Activated naive CD4-positive, alpha-beta T cell treated with anti-CD3 and anti-CD28 coated beads for 36 hours (primary cell): ENCODE measurements at regions not wholly inside any gene's neighbourhood (a gene's known extent, or its start where the extent isn't known, plus 50 kb on each side); places are given as distances from the start of the nearest gene placed in this dataset.
"Not testable (repeated sequence)": the region's sequence is repeated elsewhere in the genome, so short reads cannot be mapped to it uniquely, and the experiment has no call there.

Experiments
- CTCF ChIA-PET: fragments of 350-600 bp; sonication (Branson Sonifier 250); formaldehyde crosslinking; loops from one replicate; lab custom pipeline; 2021; ENCODE audit warnings: antibody characterized with exemption; lab: Charles Lee
- DNase-seq: peaks from one replicate; pipeline ENCODE4 v3.0.0-alpha.2; 2020
- H3K27ac Mint-ChIP-seq: one replicate; pipeline ENCODE4 v1.8.0; 2021; ENCODE audit warnings: mild to moderate bottlenecking, mixed read lengths
- H3K27me3 Mint-ChIP-seq: one replicate; pipeline ENCODE4 v1.8.0; 2021; ENCODE audit warnings: low read depth, mixed read lengths
- H3K36me3 Mint-ChIP-seq: one replicate; pipeline ENCODE4 v1.8.0; 2021; ENCODE audit warnings: low read depth, mixed read lengths
- H3K4me1 Mint-ChIP-seq: one replicate; pipeline ENCODE4 v1.8.0; 2021; ENCODE audit warnings: low read depth, mixed read lengths
- H3K4me3 Mint-ChIP-seq: one replicate; pipeline ENCODE4 v1.8.0; 2021; ENCODE audit warnings: mild to moderate bottlenecking, moderate library complexity, mixed read lengths
- H3K9me3 Mint-ChIP-seq: one replicate; pipeline ENCODE4 v1.8.0; 2021; ENCODE audit warnings: mixed read lengths
- intact Hi-C: fragments of 100-400 bp; cut with micrococcal nuclease; formaldehyde crosslinking; loops from one replicate; pipeline ENCODE4 v1.15.1; 2023

DNA sequence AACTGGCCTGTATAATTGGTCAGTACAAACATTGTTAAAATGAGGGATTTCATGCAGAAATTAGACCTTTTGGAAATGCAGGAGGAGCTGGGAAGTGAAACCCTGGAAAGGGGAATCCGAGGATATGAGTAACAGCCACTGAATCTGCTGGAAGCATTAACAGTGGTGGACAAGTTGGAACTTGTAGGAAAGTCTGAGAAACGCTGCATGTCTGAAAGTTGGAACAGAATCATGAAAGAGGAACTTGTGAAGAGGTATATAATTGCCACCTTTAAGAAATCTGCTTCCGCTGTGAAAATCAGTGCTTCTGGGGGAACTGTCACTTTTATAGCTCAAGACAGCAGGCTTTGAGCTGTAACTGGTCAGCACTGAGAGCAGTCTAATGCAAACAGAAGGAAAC, 716.5 kb upstream of the PRR20A start:
- no peak overlapping the region for H3K4me3 Mint-ChIP-seq
- H3K4me1 Mint-ChIP-seq = no peaks in the 10 kb centered on the region
- DNase-seq = no peak
- H3K27me3 Mint-ChIP-seq = no peaks in the 10 kb centered on the region
- intact Hi-C loops = no loop called here
- CTCF ChIA-PET = no interaction called here
- H3K36me3 Mint-ChIP-seq = no peaks in the 10 kb centered on the region
- peaks cover 5% of the 10 kb centered on the region for H3K9me3 Mint-ChIP-seq
- H3K27ac Mint-ChIP-seq = no peak overlapping the region

DNA sequence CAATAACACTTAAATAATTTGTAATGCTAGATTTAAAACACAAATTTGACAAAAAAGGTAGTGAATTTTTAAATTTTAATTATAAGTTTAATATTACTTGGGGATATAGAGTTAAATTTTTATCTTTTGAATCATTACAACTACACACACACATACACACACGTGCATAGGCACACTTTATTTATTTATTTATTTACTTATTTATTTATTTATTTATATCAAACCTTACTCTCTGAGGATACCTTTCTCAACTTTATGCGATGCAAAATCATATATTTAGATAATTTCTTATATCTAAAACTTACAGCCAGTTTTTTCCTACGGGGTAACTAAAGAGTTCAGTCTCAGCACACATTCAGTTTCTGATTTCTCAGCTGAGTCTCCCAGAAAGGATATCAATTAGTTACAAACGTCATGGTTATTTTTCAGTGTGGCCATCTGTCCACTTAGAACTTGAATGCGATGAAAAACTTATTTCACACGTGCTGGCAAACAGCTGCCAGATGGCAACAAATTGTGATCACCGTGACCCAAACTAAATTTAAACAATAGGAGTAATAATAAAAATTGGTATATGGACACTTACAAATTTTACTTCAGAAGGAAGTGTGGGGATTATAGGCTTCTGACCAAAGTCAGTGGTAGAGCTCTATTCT, 683.1 kb upstream of the PRR20A start:
- H3K4me3 Mint-ChIP-seq = no peak overlapping the region
- no peak overlapping the region for H3K27ac Mint-ChIP-seq
- intact Hi-C loops = no loop called here
- CTCF ChIA-PET = no interaction called here
- no peak for DNase-seq
- peaks cover 10% of the 10 kb centered on the region for H3K9me3 Mint-ChIP-seq
- H3K36me3 Mint-ChIP-seq = no peaks in the 10 kb centered on the region
- no peaks in the 10 kb centered on the region for H3K4me1 Mint-ChIP-seq
- H3K27me3 Mint-ChIP-seq = no peaks in the 10 kb centered on the region

DNA sequence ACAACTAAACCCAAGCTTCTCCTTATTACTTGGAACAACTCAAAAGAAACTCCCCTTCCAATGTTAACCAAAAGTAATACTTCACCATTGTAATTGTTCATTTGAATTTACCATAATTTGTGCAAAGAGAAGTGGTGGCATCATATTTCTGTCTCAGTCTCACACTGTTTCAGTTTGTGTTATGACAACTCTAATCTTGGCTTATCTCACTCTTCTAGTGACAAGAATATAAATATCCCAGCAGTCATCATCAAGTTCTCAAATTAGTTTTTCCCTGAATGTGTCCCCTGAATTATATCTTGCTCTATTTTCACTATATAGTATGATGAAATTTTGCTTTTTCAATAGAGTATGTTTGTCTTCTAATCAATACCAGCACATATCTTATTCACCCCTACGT, 681.4 kb upstream of the PRR20A start:
- no peaks in the 10 kb centered on the region for H3K27me3 Mint-ChIP-seq
- CTCF ChIA-PET = no interaction called here
- no peak overlapping the region for H3K27ac Mint-ChIP-seq
- H3K4me3 Mint-ChIP-seq = no peak overlapping the region
- no peak for DNase-seq
- peaks cover 10% of the 10 kb centered on the region for H3K9me3 Mint-ChIP-seq
- intact Hi-C loops = no loop called here
- H3K4me1 Mint-ChIP-seq = no peaks in the 10 kb centered on the region
- no peaks in the 10 kb centered on the region for H3K36me3 Mint-ChIP-seq

DNA sequence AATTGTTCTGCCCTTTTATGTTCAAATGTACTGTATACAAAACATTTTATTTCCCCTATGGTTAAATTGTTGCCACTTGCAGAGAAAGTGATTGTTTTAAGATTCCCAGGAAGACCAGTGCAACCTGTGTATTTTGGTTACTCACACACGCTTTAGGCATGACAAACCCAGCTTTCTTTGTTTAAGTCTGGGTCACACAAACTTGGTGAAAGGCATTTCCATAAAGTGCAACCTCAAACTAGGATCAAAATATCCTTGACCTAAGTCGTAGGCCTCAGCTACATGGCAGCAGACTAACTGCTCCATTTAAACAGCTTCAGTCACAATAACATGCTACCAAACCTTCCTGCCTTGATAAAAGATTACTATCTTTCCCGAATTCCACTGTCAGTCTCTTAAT, 639.0 kb upstream of the PRR20A start:
- Mint-ChIP-seq H3K4me1 (no peaks in the 10 kb centered on the region), H3K36me3 (no peaks in the 10 kb centered on the region), H3K9me3 (peaks cover 8% of the 10 kb centered on the region), H3K27me3 (no peaks in the 10 kb centered on the region), H3K4me3 (no peak overlapping the region), H3K27ac (no peak overlapping the region)
- DNase-seq = no peak
- intact Hi-C loops = no loop called here
- CTCF ChIA-PET = no interaction called here

DNA sequence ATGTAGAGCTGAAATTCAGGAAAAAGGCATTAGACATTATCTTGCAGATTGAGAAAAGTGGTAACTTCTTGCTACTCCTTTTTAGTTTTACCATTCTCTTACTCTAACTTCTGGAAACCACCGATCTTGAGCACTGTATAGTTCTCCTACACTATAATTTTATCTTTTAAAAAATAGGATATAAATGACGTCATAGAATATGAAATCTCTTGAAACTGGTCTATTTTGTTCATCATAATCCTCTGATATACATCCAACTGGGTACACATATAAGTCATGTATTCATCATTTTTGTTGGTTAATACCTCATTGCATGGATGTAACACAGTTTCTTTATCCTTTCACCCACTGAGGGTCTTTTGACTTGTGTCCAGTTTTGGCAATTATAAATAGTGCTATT, 629.9 kb upstream of the PRR20A start:
- peaks cover 7% of the 10 kb centered on the region for H3K9me3 Mint-ChIP-seq
- intact Hi-C loops = no loop called here
- no peak for DNase-seq
- H3K4me1 Mint-ChIP-seq = no peaks in the 10 kb centered on the region
- CTCF ChIA-PET = no interaction called here
- no peak overlapping the region for H3K4me3 Mint-ChIP-seq
- no peaks in the 10 kb centered on the region for H3K36me3 Mint-ChIP-seq
- no peak overlapping the region for H3K27ac Mint-ChIP-seq
- H3K27me3 Mint-ChIP-seq = no peaks in the 10 kb centered on the region

DNA sequence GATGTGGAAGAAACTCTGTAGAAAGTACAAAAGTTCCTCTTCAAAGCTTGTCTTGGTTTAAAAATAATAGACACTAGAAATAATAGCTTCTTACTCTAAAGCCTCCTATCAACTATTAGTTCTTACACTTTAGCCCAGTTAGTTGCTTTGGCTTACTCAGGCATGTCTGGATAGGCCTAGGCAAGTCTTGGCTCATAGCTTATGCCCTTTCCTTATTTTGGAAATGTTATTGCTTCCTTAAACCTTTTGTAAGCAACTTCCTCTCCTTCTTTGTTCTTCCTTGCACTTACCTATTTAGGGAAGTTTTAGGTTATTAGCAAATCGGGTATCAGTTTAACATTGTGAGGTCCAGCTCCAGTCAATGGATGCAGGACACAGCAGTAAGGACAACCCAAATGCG, 628.4 kb upstream of the PRR20A start:
- H3K9me3 Mint-ChIP-seq, H3K4me1 Mint-ChIP-seq: not testable (repeated sequence)

DNA sequence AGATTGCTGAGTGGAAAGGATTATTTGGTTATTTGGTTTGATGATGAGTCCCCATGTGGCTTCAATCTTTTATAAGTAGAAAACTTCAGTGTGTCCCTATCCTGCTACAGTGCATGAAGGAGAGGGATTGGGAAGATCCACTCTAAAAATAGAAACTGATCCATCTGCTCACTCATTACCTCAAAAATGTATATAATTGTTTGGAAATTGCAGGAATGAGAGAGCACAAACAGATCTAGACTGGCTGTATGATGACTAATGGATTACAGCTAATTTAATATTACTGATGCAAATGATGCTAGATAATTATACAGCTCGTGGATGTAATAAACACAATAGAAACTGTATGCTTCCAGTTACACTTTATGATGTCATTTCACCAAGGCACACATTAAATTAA, 625.3 kb upstream of the PRR20A start:
- H3K9me3 Mint-ChIP-seq = peaks cover 3% of the 10 kb centered on the region
- no peak for DNase-seq
- no peak overlapping the region for H3K4me3 Mint-ChIP-seq
- H3K4me1 Mint-ChIP-seq = no peaks in the 10 kb centered on the region
- H3K36me3 Mint-ChIP-seq = no peaks in the 10 kb centered on the region
- CTCF ChIA-PET = no interaction called here
- no peaks in the 10 kb centered on the region for H3K27me3 Mint-ChIP-seq
- no peak overlapping the region for H3K27ac Mint-ChIP-seq
- intact Hi-C loops = no loop called here

More for the DNA sequence above, 628.4 kb upstream of the PRR20A start:
- H3K4me3 Mint-ChIP-seq, H3K27me3 Mint-ChIP-seq, DNase-seq, H3K27ac Mint-ChIP-seq, intact Hi-C loops, H3K36me3 Mint-ChIP-seq, CTCF ChIA-PET: not testable (repeated sequence)

- H3K4me3 Mint-ChIP-seq = no peak overlapping the region
- intact Hi-C loops = no loop called here
- H3K4me1 Mint-ChIP-seq = no peaks in the 10 kb centered on the region
- CTCF ChIA-PET = no interaction called here
- no peaks in the 10 kb centered on the region for H3K36me3 Mint-ChIP-seq
- no peaks in the 10 kb centered on the region for H3K27me3 Mint-ChIP-seq
- H3K27ac Mint-ChIP-seq = no peak overlapping the region
- peaks cover 7% of the 10 kb centered on the region for H3K9me3 Mint-ChIP-seq
- no peak for DNase-seq
These were observed 612.5 kb upstream of the PRR20A start for GRCh38 chr13:56528040-56528790.

DNA sequence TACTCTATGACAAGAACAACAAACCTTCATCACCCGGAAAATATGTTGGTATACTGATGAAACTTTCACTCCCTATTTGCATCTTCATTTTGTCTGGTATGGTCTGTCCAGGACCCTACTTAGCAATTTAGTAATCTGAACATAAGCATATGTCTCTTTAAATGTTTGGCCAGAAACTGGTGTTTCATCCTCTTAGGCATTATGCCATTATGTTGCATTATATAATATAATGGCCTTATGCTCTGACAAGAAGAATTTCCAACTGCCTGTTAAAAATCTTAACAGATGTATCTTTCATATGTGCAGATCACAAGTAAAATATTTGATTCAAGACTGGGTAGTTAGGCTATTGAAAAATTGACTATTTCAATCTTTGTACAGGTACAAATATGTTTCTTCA, 610.6 kb upstream of the PRR20A start:
- H3K9me3 Mint-ChIP-seq = peaks cover 4% of the 10 kb centered on the region
- DNase-seq = no peak
- no peak overlapping the region for H3K4me3 Mint-ChIP-seq
- intact Hi-C loops = no loop called here
- CTCF ChIA-PET = no interaction called here
- no peaks in the 10 kb centered on the region for H3K36me3 Mint-ChIP-seq
- H3K27me3 Mint-ChIP-seq = no peaks in the 10 kb centered on the region
- no peaks in the 10 kb centered on the region for H3K4me1 Mint-ChIP-seq
- no peak overlapping the region for H3K27ac Mint-ChIP-seq

GRCh38 chr13:56547921-56548320, 592.8 kb upstream of the PRR20A start:
- DNase-seq, H3K4me3 Mint-ChIP-seq, H3K27me3 Mint-ChIP-seq, H3K4me1 Mint-ChIP-seq, H3K27ac Mint-ChIP-seq, H3K36me3 Mint-ChIP-seq, CTCF ChIA-PET, H3K9me3 Mint-ChIP-seq, intact Hi-C loops: not testable (repeated sequence)

- intact Hi-C loops = no loop called here
- H3K9me3 Mint-ChIP-seq = peaks cover 5% of the 10 kb centered on the region
- no peak overlapping the region for H3K4me3 Mint-ChIP-seq
- H3K36me3 Mint-ChIP-seq = no peaks in the 10 kb centered on the region
- H3K27ac Mint-ChIP-seq = no peak overlapping the region
- no peaks in the 10 kb centered on the region for H3K4me1 Mint-ChIP-seq
- CTCF ChIA-PET = no interaction called here
- no peaks in the 10 kb centered on the region for H3K27me3 Mint-ChIP-seq
- DNase-seq = no peak
These were observed 581.9 kb upstream of the PRR20A start for GRCh38 chr13:56558698-56559320.

GRCh38 chr13:56561327-56561726, 579.4 kb upstream of the PRR20A start:
- Mint-ChIP-seq H3K4me1 (no peaks in the 10 kb centered on the region), H3K27ac (no peak overlapping the region), H3K9me3 (peaks cover 6% of the 10 kb centered on the region), H3K4me3 (no peak overlapping the region), H3K27me3 (no peaks in the 10 kb centered on the region), H3K36me3 (no peaks in the 10 kb centered on the region)
- CTCF ChIA-PET = no interaction called here
- intact Hi-C loops = no loop called here
- DNase-seq = no peak

DNA sequence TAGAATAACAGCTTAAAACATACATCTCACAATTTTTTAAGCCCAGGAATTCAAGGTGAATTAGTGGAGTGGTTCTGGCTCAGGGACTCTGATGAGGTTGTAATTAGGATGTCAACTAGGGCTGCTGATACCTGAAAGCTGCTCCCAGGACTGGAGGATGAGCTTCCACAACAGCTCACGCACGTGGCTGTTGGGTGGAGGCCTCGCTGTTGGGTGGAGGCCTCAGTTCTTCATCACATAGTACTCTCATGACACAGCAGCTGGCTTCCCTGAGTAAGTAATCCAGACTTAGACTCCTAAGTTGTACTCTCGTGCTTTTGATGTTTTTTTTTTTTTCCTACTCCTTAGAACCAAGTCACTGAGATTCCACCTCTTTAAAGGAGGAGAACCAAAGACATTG, 577.1 kb upstream of the PRR20A start:
- peaks cover 2% of the 10 kb centered on the region for H3K9me3 Mint-ChIP-seq
- H3K27me3 Mint-ChIP-seq = no peaks in the 10 kb centered on the region
- no peak for DNase-seq
- H3K27ac Mint-ChIP-seq = no peak overlapping the region
- H3K36me3 Mint-ChIP-seq = no peaks in the 10 kb centered on the region
- CTCF ChIA-PET = no interaction called here
- H3K4me1 Mint-ChIP-seq = no peaks in the 10 kb centered on the region
- intact Hi-C loops = no loop called here
- no peak overlapping the region for H3K4me3 Mint-ChIP-seq
